ENCODE measurements at regions not wholly inside any gene's neighbourhood (a gene's known extent, or its start where the extent isn't known, plus 50 kb on each side); places are given as distances from the start of the nearest gene placed in this dataset.
"Not testable (repeated sequence)": the region's sequence is repeated elsewhere in the genome, so short reads cannot be mapped to it uniquely, and the experiment has no call there.

- Histone ChIP-seq H3K27me3 (ENCODE audit: control insufficient read depth, insufficient read depth, low read length) (no peaks in the 10 kb centered on the region), H3K27ac (ENCODE audit: low read length) (no peak overlapping the region), H3K36me3 (ENCODE audit: control insufficient read depth, insufficient read depth, low read length) (no peaks in the 10 kb centered on the region), H3K9me3 (ENCODE audit: control insufficient read depth, insufficient read depth, low read length) (no peaks in the 10 kb centered on the region), H3K4me3 (ENCODE audit: low read length) (no peak overlapping the region), H3K4me1 (ENCODE audit: control insufficient read depth, insufficient read depth, low read length) (no peaks in the 10 kb centered on the region)
- no CpG with 5 or more reads among the region's 7 CpGs for WGBS (ENCODE audit: insufficient coverage, insufficient read length)
- DNase-seq (ENCODE audit: low read depth, low spot score): no peak
These were observed 112.5 kb downstream of the FAM50B start for GRCh38 chr6:3961581-3962215.

DNA sequence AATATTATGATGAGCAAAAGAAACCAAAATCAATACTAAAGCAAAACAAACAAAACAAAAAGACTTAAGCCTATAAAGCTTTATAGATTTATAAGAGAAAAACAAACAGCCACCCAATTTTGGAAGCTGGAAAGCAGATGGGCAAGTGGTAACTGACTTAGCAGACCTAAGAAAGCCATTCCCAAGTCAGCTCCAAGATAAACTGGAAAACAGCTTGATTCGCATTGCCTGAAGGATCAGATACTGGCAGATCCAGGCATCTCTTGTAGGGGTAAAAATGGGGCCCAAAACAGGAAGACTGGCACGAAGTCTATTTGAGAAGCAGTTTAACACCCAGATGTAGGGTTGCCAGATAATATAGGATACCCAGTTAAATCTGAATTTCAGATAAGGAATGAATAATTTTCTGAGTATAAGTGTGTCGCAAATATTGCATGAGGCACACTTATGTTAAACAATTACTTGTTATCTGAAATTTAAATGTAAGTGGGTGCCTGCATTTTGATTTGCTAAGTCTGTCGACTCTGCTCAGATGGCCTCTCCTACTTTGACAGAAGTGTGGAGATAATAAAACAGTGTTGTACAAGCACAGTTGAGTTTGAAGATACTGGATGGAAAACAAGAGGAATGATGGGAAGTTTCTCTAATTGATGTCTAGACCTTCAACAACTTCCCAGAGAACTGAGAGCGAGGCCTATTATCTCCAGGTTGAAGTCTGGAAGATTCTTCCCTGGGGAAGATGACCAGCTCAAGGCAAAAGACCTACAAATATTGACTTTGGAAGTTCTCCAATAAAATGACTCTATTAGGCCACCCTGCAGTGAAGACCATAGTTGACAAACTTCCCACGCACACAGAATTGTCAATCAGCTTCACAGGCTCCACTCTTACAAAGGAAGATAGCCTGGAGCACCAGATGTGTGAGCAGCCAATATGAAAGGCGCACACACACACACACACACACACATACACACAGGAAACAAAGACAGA lies 113.4 kb downstream of the FAM50B start:
- no CpG with 5 or more reads among the region's 7 CpGs for WGBS (ENCODE audit: insufficient coverage, insufficient read length)
- Histone ChIP-seq H3K9me3 (ENCODE audit: control insufficient read depth, insufficient read depth, low read length) (no peaks in the 10 kb centered on the region), H3K27me3 (ENCODE audit: control insufficient read depth, insufficient read depth, low read length) (no peaks in the 10 kb centered on the region), H3K4me1 (ENCODE audit: control insufficient read depth, insufficient read depth, low read length) (no peaks in the 10 kb centered on the region), H3K36me3 (ENCODE audit: control insufficient read depth, insufficient read depth, low read length) (no peaks in the 10 kb centered on the region), H3K27ac (ENCODE audit: low read length) (no peak overlapping the region), H3K4me3 (ENCODE audit: low read length) (no peak overlapping the region)
- no peak for DNase-seq (ENCODE audit: low read depth, low spot score)

GRCh38 chr6:3963426-3963825 lies 114.3 kb downstream of the FAM50B start:
- Histone ChIP-seq H3K27me3 (ENCODE audit: control insufficient read depth, insufficient read depth, low read length) (no peaks in the 10 kb centered on the region), H3K4me3 (ENCODE audit: low read length) (no peak overlapping the region), H3K27ac (ENCODE audit: low read length) (no peak overlapping the region), H3K9me3 (ENCODE audit: control insufficient read depth, insufficient read depth, low read length) (no peaks in the 10 kb centered on the region), H3K36me3 (ENCODE audit: control insufficient read depth, insufficient read depth, low read length) (no peaks in the 10 kb centered on the region), H3K4me1 (ENCODE audit: control insufficient read depth, insufficient read depth, low read length) (no peaks in the 10 kb centered on the region)
- no CpG with 5 or more reads among the region's 4 CpGs for WGBS (ENCODE audit: insufficient coverage, insufficient read length)
- no peak for DNase-seq (ENCODE audit: low read depth, low spot score)

DNA sequence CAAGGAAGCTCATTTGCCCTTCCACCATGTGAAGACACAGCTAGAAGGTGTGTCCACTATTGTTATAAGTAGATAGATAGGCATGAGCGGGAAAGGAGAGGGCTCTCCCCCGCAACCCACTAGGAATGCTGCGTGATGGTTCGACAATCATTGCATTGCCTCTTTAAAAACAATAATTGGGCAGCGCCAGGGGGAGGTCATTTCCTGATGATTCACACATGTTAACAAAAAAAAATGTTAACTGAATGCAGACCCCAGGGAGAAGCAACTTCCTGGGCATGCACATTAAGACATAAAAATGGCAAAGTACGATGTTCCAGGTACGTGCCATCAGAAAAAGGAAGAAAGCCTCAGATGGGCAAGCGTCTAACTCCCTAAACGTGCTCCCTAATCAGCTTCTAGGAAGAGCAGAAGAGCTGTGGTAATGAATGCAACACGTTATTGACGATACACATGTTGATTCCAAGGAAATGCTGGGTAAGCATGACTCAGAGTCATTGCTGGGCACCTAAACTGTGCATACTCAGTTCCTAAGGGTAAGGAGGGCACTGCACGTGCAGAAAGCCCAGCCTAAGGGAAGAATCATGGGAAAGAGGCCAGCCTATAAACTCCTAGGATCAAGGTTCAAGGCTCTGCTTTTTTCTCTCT lies 113.7 kb downstream of the FAM217A start:
- no peaks in the 10 kb centered on the region for H3K27me3 ChIP-seq (ENCODE audit: control insufficient read depth, insufficient read depth, low read length)

DNA sequence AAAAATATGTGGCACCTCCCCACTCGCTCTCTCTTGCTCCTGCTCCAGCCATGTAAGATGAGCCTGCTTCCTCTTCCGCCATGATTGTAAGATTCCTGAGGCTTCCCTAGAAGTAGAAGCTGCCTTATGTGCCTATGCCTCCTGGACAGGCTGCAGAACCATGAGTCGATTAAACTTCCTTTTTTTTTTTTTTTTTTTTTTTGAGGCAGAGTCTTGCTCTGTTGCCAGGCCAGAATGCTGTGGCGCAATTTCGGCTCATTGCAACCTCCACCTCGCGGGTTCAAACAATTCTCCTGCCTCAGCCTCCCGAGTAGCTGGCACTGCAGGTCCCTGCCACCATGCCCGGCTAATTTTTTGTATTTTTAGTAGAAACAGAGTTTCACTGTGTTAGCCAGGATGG lies 112.5 kb downstream of the FAM217A start:
- no peaks in the 10 kb centered on the region for H3K36me3 ChIP-seq (ENCODE audit: control insufficient read depth, insufficient read depth, low read length)
- no peak for DNase-seq (ENCODE audit: low read depth, low spot score)
- H3K4me1 ChIP-seq (ENCODE audit: control insufficient read depth, insufficient read depth, low read length): no peaks in the 10 kb centered on the region
- H3K27me3 ChIP-seq (ENCODE audit: control insufficient read depth, insufficient read depth, low read length): no peaks in the 10 kb centered on the region
- no CpG with 5 or more reads among the region's 9 CpGs for WGBS (ENCODE audit: insufficient coverage, insufficient read length)
- no peak overlapping the region for H3K4me3 ChIP-seq (ENCODE audit: low read length)
- H3K9me3 ChIP-seq (ENCODE audit: control insufficient read depth, insufficient read depth, low read length): no peaks in the 10 kb centered on the region
- H3K27ac ChIP-seq (ENCODE audit: low read length): no peak overlapping the region

More for the DNA sequence above, 113.7 kb downstream of the FAM217A start:
- Histone ChIP-seq H3K4me1 (ENCODE audit: control insufficient read depth, insufficient read depth, low read length) (no peaks in the 10 kb centered on the region), H3K27ac (ENCODE audit: low read length) (no peak overlapping the region), H3K4me3 (ENCODE audit: low read length) (no peak overlapping the region), H3K36me3 (ENCODE audit: control insufficient read depth, insufficient read depth, low read length) (no peaks in the 10 kb centered on the region), H3K9me3 (ENCODE audit: control insufficient read depth, insufficient read depth, low read length) (no peaks in the 10 kb centered on the region)
- no peak for DNase-seq (ENCODE audit: low read depth, low spot score)
- no CpG with 5 or more reads among the region's 12 CpGs for WGBS (ENCODE audit: insufficient coverage, insufficient read length)

DNA sequence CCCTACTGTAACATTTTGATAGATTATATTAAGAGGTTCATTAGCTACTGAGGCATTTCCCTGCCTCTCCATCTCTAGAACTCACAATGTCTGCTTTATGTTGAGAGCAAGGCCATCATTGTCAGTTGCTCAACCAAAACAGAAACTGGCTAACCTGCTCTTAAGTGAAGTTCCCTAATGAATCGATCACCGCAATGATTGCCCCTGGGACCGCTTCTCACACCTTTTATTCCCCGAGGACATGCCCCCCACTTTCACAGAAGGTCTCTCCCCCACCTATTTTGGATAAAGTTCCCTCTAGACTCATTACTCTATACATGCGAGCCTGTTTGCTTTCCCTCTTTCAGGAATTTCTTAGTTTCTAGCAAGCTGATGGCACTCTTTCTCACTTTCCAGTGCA lies 108.8 kb downstream of the FAM217A start:
- Histone ChIP-seq H3K36me3 (ENCODE audit: control insufficient read depth, insufficient read depth, low read length) (no peaks in the 10 kb centered on the region), H3K4me3 (ENCODE audit: low read length) (no peak overlapping the region), H3K27ac (ENCODE audit: low read length) (no peak overlapping the region), H3K27me3 (ENCODE audit: control insufficient read depth, insufficient read depth, low read length) (no peaks in the 10 kb centered on the region), H3K9me3 (ENCODE audit: control insufficient read depth, insufficient read depth, low read length) (no peaks in the 10 kb centered on the region), H3K4me1 (ENCODE audit: control insufficient read depth, insufficient read depth, low read length) (no peaks in the 10 kb centered on the region)
- no CpG with 5 or more reads among the region's 5 CpGs for WGBS (ENCODE audit: insufficient coverage, insufficient read length)
- DNase-seq (ENCODE audit: low read depth, low spot score): no peak

GRCh38 chr6:3973152-3973551 lies 105.8 kb downstream of the FAM217A start:
- no CpG with 5 or more reads among the region's 3 CpGs for WGBS (ENCODE audit: insufficient coverage, insufficient read length)

GRCh38 chr6:3977875-3978711 lies 100.8 kb downstream of the FAM217A start:
- H3K27me3 ChIP-seq (ENCODE audit: control insufficient read depth, insufficient read depth, low read length): no peaks in the 10 kb centered on the region
- no peaks in the 10 kb centered on the region for H3K36me3 ChIP-seq (ENCODE audit: control insufficient read depth, insufficient read depth, low read length)
- no peak for DNase-seq (ENCODE audit: low read depth, low spot score)
- H3K4me3 ChIP-seq (ENCODE audit: low read length): no peak overlapping the region
- no CpG with 5 or more reads among the region's 16 CpGs for WGBS (ENCODE audit: insufficient coverage, insufficient read length)
- H3K27ac ChIP-seq (ENCODE audit: low read length): no peak overlapping the region
- no peaks in the 10 kb centered on the region for H3K9me3 ChIP-seq (ENCODE audit: control insufficient read depth, insufficient read depth, low read length)
- H3K4me1 ChIP-seq (ENCODE audit: control insufficient read depth, insufficient read depth, low read length): no peaks in the 10 kb centered on the region

More at GRCh38 chr6:3973152-3973551, 105.8 kb downstream of the FAM217A start:
- not testable (repeated sequence) for H3K36me3 ChIP-seq (ENCODE audit: control insufficient read depth, insufficient read depth, low read length); H3K27me3 ChIP-seq (ENCODE audit: control insufficient read depth, insufficient read depth, low read length); H3K9me3 ChIP-seq (ENCODE audit: control insufficient read depth, insufficient read depth, low read length); H3K4me1 ChIP-seq (ENCODE audit: control insufficient read depth, insufficient read depth, low read length); H3K27ac ChIP-seq (ENCODE audit: low read length); DNase-seq (ENCODE audit: low read depth, low spot score); H3K4me3 ChIP-seq (ENCODE audit: low read length)

DNA sequence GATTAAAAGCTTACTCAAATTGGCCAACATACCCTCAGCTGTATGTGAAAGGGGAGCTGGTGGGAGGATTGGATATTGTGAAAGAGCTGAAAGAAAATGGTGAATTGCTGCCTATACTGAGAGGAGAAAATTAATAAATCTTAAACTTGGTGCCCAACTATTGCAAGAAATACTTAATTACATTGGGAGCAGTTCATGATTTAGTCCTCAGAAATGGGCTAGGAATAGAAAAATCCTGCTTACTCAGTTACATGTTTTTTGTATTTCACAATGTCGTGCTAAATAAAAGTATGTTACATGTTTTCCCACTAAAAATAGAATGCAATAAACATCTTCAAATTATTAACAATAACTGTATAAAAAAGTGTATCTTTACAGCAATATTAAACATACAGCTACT lies 100.0 kb downstream of the FAM217A start:
- not testable (repeated sequence) for H3K36me3 ChIP-seq (ENCODE audit: control insufficient read depth, insufficient read depth, low read length); H3K9me3 ChIP-seq (ENCODE audit: control insufficient read depth, insufficient read depth, low read length); H3K27me3 ChIP-seq (ENCODE audit: control insufficient read depth, insufficient read depth, low read length); H3K4me3 ChIP-seq (ENCODE audit: low read length); H3K27ac ChIP-seq (ENCODE audit: low read length); H3K4me1 ChIP-seq (ENCODE audit: control insufficient read depth, insufficient read depth, low read length); DNase-seq (ENCODE audit: low read depth, low spot score)
- no CpG with 5 or more reads among the region's 1 CpG for WGBS (ENCODE audit: insufficient coverage, insufficient read length)

DNA sequence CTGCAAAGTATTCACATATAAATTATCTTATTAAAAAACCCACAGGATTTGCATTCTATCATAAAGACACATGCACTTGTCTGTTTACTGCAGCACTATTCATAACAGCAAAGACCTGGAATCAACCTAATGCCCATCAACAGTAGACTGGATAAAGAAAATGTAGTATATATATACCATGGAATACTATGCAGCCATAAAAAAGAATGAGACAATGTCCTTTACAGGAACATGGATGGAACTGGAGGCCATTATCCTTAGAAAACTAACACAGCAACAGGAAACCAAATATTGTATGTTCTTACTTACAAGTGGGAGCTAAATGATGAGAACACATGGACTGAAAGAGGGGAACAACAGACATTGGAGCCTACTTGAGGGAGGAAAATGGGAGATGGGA lies 97.0 kb downstream of the FAM217A start:
- DNase-seq (ENCODE audit: low read depth, low spot score): no peak
- no peak overlapping the region for H3K27ac ChIP-seq (ENCODE audit: low read length)

More for the DNA sequence above, 97.0 kb downstream of the FAM217A start:
- Histone ChIP-seq H3K36me3 (ENCODE audit: control insufficient read depth, insufficient read depth, low read length) (no peaks in the 10 kb centered on the region), H3K4me3 (ENCODE audit: low read length) (no peak overlapping the region), H3K27me3 (ENCODE audit: control insufficient read depth, insufficient read depth, low read length) (no peaks in the 10 kb centered on the region), H3K4me1 (ENCODE audit: control insufficient read depth, insufficient read depth, low read length) (no peaks in the 10 kb centered on the region), H3K9me3 (ENCODE audit: control insufficient read depth, insufficient read depth, low read length) (no peaks in the 10 kb centered on the region)
